Hepatocyte (in vitro differentiated cells): ENCODE measurements at regions not wholly inside any gene's neighbourhood (a gene's known extent, or its start where the extent isn't known, plus 50 kb on each side); places are given as distances from the start of the nearest gene placed in this dataset.

ENCODE experiments used
- CTCF ChIP-seq: fragments of 200-600 bp; sonication (generic); IDR thresholded peaks from 2 replicates; pipeline ENCODE4 v1.5.1; 2016; ENCODE audit warnings: antibody characterized with exemption, mild to moderate bottlenecking; ENCODE audit not compliant: poor library complexity
- EZH2 ChIP-seq: fragments of 200-600 bp; sonication (generic); IDR thresholded peaks from 2 replicates; pipeline ENCODE4 v1.6.1; 2016; ENCODE audit warnings: antibody characterized with exemption, mild to moderate bottlenecking, borderline replicate concordance
- EZH2phosphoT487 ChIP-seq: fragments of 200-600 bp; sonication (generic); IDR thresholded peaks from one replicate; pipeline ENCODE4 v1.6.1; 2018; ENCODE audit warnings: antibody characterized with exemption, mild to moderate bottlenecking, low read depth, moderate library complexity; ENCODE audit not compliant: unreplicated experiment, severe bottlenecking

- no peak for TF ChIP-seq CTCF
- no peak for TF ChIP-seq EZH2
- no peak for TF ChIP-seq EZH2phosphoT487
Observed at GRCh38 chr20:57791178-57791962, 81.6 kb upstream of the PMEPA1 start.
